ENCODE measurements at regions not wholly inside any gene's neighbourhood (a gene's known extent, or its start where the extent isn't known, plus 50 kb on each side); places are given as distances from the start of the nearest gene placed in this dataset.

- no peak overlapping the region for H3K27ac Mint-ChIP-seq (ENCODE audit: unreplicated experiment)
- DNase-seq: no peak
Measured at GRCh38 chr3:30286007-30286669, 320.3 kb upstream of the TGFBR2 start.

GRCh38 chr3:30286811-30287210, 319.6 kb upstream of the TGFBR2 start:
- peaks cover 7% of the 10 kb centered on the region for H3K4me1 Mint-ChIP-seq (ENCODE audit: low read depth, unreplicated experiment)
- DNase-seq: no peak

More at GRCh38 chr3:30286007-30286669, 320.3 kb upstream of the TGFBR2 start:
- peaks cover 5% of the 10 kb centered on the region for H3K27me3 Mint-ChIP-seq (ENCODE audit: unreplicated experiment)
- no peak overlapping the region for H3K4me3 Mint-ChIP-seq (ENCODE audit: unreplicated experiment)
- peaks cover 12% of the 10 kb centered on the region for H3K4me1 Mint-ChIP-seq (ENCODE audit: low read depth, unreplicated experiment)
- H3K36me3 Mint-ChIP-seq (ENCODE audit: unreplicated experiment): no peaks in the 10 kb centered on the region
- H3K9me3 Mint-ChIP-seq (ENCODE audit: unreplicated experiment): peaks cover 3% of the 10 kb centered on the region
- TF ChIP-seq CTCF (IDR thresholded peaks at IDR 0.05; ENCODE audit: partially characterized antibody, unreplicated experiment): no peak

GRCh38 chr3:30288830-30289229, 317.6 kb upstream of the TGFBR2 start:
- no peak overlapping the region for H3K4me3 Mint-ChIP-seq (ENCODE audit: unreplicated experiment)
- H3K27me3 Mint-ChIP-seq (ENCODE audit: unreplicated experiment): no peaks in the 10 kb centered on the region
- no peak overlapping the region for H3K27ac Mint-ChIP-seq (ENCODE audit: unreplicated experiment)
- no peaks in the 10 kb centered on the region for H3K9me3 Mint-ChIP-seq (ENCODE audit: unreplicated experiment)
- no peak for DNase-seq
- no peaks in the 10 kb centered on the region for H3K36me3 Mint-ChIP-seq (ENCODE audit: unreplicated experiment)
- peaks cover 2% of the 10 kb centered on the region for H3K4me1 Mint-ChIP-seq (ENCODE audit: low read depth, unreplicated experiment)
- no peak for TF ChIP-seq CTCF (IDR thresholded peaks at IDR 0.05; ENCODE audit: partially characterized antibody, unreplicated experiment)

More at GRCh38 chr3:30286811-30287210, 319.6 kb upstream of the TGFBR2 start:
- H3K9me3 Mint-ChIP-seq (ENCODE audit: unreplicated experiment): no peaks in the 10 kb centered on the region
- H3K27ac Mint-ChIP-seq (ENCODE audit: unreplicated experiment): no peak overlapping the region
- TF ChIP-seq CTCF (IDR thresholded peaks at IDR 0.05; ENCODE audit: partially characterized antibody, unreplicated experiment): no peak
- H3K36me3 Mint-ChIP-seq (ENCODE audit: unreplicated experiment): no peaks in the 10 kb centered on the region
- no peak overlapping the region for H3K4me3 Mint-ChIP-seq (ENCODE audit: unreplicated experiment)
- H3K27me3 Mint-ChIP-seq (ENCODE audit: unreplicated experiment): no peaks in the 10 kb centered on the region

- Mint-ChIP-seq H3K27ac (ENCODE audit: unreplicated experiment) (no peak overlapping the region), H3K36me3 (ENCODE audit: unreplicated experiment) (no peaks in the 10 kb centered on the region), H3K27me3 (ENCODE audit: unreplicated experiment) (no peaks in the 10 kb centered on the region), H3K4me1 (ENCODE audit: low read depth, unreplicated experiment) (peaks cover 2% of the 10 kb centered on the region), H3K4me3 (ENCODE audit: unreplicated experiment) (no peak overlapping the region), H3K9me3 (ENCODE audit: unreplicated experiment) (no peaks in the 10 kb centered on the region)
- DNase-seq: no peak
- no peak for TF ChIP-seq CTCF (IDR thresholded peaks at IDR 0.05; ENCODE audit: partially characterized antibody, unreplicated experiment)
Measured at GRCh38 chr3:30289324-30289723, 317.1 kb upstream of the TGFBR2 start.

- Mint-ChIP-seq H3K27me3 (ENCODE audit: unreplicated experiment) (no peaks in the 10 kb centered on the region), H3K36me3 (ENCODE audit: unreplicated experiment) (no peaks in the 10 kb centered on the region), H3K9me3 (ENCODE audit: unreplicated experiment) (no peaks in the 10 kb centered on the region), H3K4me3 (ENCODE audit: unreplicated experiment) (no peak overlapping the region), H3K27ac (ENCODE audit: unreplicated experiment) (no peak overlapping the region), H3K4me1 (ENCODE audit: low read depth, unreplicated experiment) (peaks cover 2% of the 10 kb centered on the region)
- TF ChIP-seq CTCF (IDR thresholded peaks at IDR 0.05; ENCODE audit: partially characterized antibody, unreplicated experiment): no peak
- no peak for DNase-seq
Measured at GRCh38 chr3:30289766-30290165, 316.6 kb upstream of the TGFBR2 start.
